T47D (cell line): ENCODE measurements at regions not wholly inside any gene's neighbourhood (a gene's known extent, or its start where the extent isn't known, plus 50 kb on each side); places are given as distances from the start of the nearest gene placed in this dataset.
A peak's percentile ranks its signal among the peaks of the same experiment; 100 is the strongest.
"Not testable (repeated sequence)": the region's sequence is repeated elsewhere in the genome, so short reads cannot be mapped to it uniquely, and the experiment has no call there.

Experiments
- DNase-seq, 2 experiments: peaks; one replicate each; pipeline versions ENCODE4 v3.0.0 to v3.0.0-alpha.2; 2011 to 2012; ENCODE audit warnings: low read depth in 1 of 2, low spot score in 1 of 2
- JUND ChIP-seq: IDR thresholded peaks from 2 replicates; pipeline ENCODE4 v1.6.1; 2012; ENCODE audit warnings: low read depth
- in situ Hi-C: cut with HindIII; loops from 2 replicates; pipeline ENCODE4 v1.10.0; 2016; ENCODE audit warnings: low sequenced_read_pairs, low pct_unique_long_range_greater_than_20kb

GRCh38 chr1:68805097-68805641 lies 308.3 kb upstream of the DEPDC1 start:
- no peak for TF ChIP-seq JUND
- in situ Hi-C loops, result no loop called here
- no peak for DNase-seq

GRCh38 chr1:68808351-68808750 lies 311.5 kb upstream of the DEPDC1 start:
- DNase-seq, result no peak
- no peak for TF ChIP-seq JUND
- in situ Hi-C loops, result no loop called here

- in situ Hi-C loops, result no loop called here
These were observed 314.9 kb upstream of the DEPDC1 start for GRCh38 chr1:68811806-68812205.

GRCh38 chr1:68812333-68812732 lies 315.5 kb upstream of the DEPDC1 start:
- in situ Hi-C loops, result no loop called here
- no peak for TF ChIP-seq JUND
- no peak for DNase-seq

More at GRCh38 chr1:68811806-68812205, 314.9 kb upstream of the DEPDC1 start:
- no peak for TF ChIP-seq JUND
- DNase-seq, result no peak

GRCh38 chr1:68814067-68814466 lies 317.2 kb upstream of the DEPDC1 start:
- DNase-seq, result no peak
- no peak for TF ChIP-seq JUND
- in situ Hi-C loops, result no loop called here

- TF ChIP-seq JUND, result no peak
- in situ Hi-C loops, result no loop called here
- DNase-seq, result peak in 1 of 2 experiments; percentile 18
These were observed 318.8 kb upstream of the DEPDC1 start for GRCh38 chr1:68815632-68816031.

- in situ Hi-C loops, DNase-seq: not testable (repeated sequence)
These were observed 320.8 kb upstream of the DEPDC1 start for GRCh38 chr1:68817505-68818210.

- in situ Hi-C loops, result no loop called here
- DNase-seq, result peak; percentile 53 to 54
- TF ChIP-seq JUND, result no peak
These were observed 322.4 kb upstream of the DEPDC1 start for GRCh38 chr1:68819190-68819829.

GRCh38 chr1:68820151-68820550 lies 323.3 kb upstream of the DEPDC1 start:
- in situ Hi-C loops, result no loop called here
- DNase-seq, result no peak
- no peak for TF ChIP-seq JUND

GRCh38 chr1:68826836-68827235 lies 330.0 kb upstream of the DEPDC1 start:
- no peak for DNase-seq
- in situ Hi-C loops, result no loop called here
- TF ChIP-seq JUND, result no peak

GRCh38 chr1:68827261-68827660 lies 330.4 kb upstream of the DEPDC1 start:
- in situ Hi-C loops, result no loop called here
- no peak for DNase-seq
- no peak for TF ChIP-seq JUND

- no peak for DNase-seq
- in situ Hi-C loops, result no loop called here
- no peak for TF ChIP-seq JUND
These were observed 331.1 kb upstream of the DEPDC1 start for GRCh38 chr1:68828013-68828412.

GRCh38 chr1:68831281-68831680 lies 334.4 kb upstream of the DEPDC1 start:
- in situ Hi-C loops, result no loop called here
- TF ChIP-seq JUND, result no peak
- DNase-seq, result no peak
